Lung (tissue), 11 donors: ENCODE measurements at regions not wholly inside any gene's neighbourhood (a gene's known extent, or its start where the extent isn't known, plus 50 kb on each side); places are given as distances from the start of the nearest gene placed in this dataset.

Experiments
- ATAC-seq: fragments of 200-7000 bp; cut with Tn5 transposase; one replicate; pipeline ENCODE4 v1.9.1; 2020; ENCODE audit warnings: moderate number of reproducible peaks; ENCODE audit not compliant: insufficient read depth, low FRiP score
- DNase-seq, 3 donors: peaks; one replicate each; pipeline ENCODE4 v3.0.0-alpha.2; 2013 to 2017
- H3K27ac ChIP-seq, 2 donors: one replicate each; pipeline ENCODE4 v1.5.1; 2013; ENCODE audit warnings: mild to moderate bottlenecking in 2 of 2, moderate library complexity in 2 of 2, control low read depth in 1 of 2, inconsistent platforms in 1 of 2, low read depth in 1 of 2, low read length in 1 of 2
- H3K27me3 ChIP-seq, 3 donors: one replicate each; pipeline ENCODE4 v1.5.1; 2013; ENCODE audit warnings: low read length in 2 of 3; ENCODE audit not compliant: control insufficient read depth in 3 of 3, insufficient read depth in 3 of 3
- H3K36me3 ChIP-seq, 4 donors: one replicate each; pipeline ENCODE4 v1.5.1; 2013; ENCODE audit warnings: low read length in 4 of 4, mild to moderate bottlenecking in 1 of 4, moderate library complexity in 1 of 4; ENCODE audit not compliant: control insufficient read depth in 4 of 4, insufficient read depth in 4 of 4
- H3K4me1 ChIP-seq, 5 donors: one replicate each; pipeline ENCODE4 v1.5.1; 2013; ENCODE audit warnings: low read length in 5 of 5, mild to moderate bottlenecking in 2 of 5, moderate library complexity in 1 of 5; ENCODE audit not compliant: control insufficient read depth in 5 of 5, insufficient read depth in 5 of 5
- H3K4me3 ChIP-seq: one replicate; pipeline ENCODE4 v1.5.1; 2013; ENCODE audit warnings: mild to moderate bottlenecking, control low read depth, moderate library complexity
- H3K9ac ChIP-seq, 2 donors: one replicate each; pipeline ENCODE4 v1.5.1; 2013; ENCODE audit warnings: low read length in 2 of 2, control low read depth in 1 of 2; ENCODE audit not compliant: insufficient read depth in 1 of 2
- H3K9me3 ChIP-seq, 4 donors: one replicate each; pipeline ENCODE4 v1.5.1; 2013; ENCODE audit warnings: low read length in 3 of 4, mild to moderate bottlenecking in 1 of 4, moderate library complexity in 1 of 4; ENCODE audit not compliant: control insufficient read depth in 4 of 4, insufficient read depth in 3 of 4
- CTCF ChIP-seq: IDR thresholded peaks from 2 replicates; pipeline ENCODE4 v1.5.1; 2012; ENCODE audit warnings: mild to moderate bottlenecking; ENCODE audit errors: control extremely low read depth, extremely low read depth
- WGBS, 2 donors: extraction: QIAGEN DNeasy Blood & Tissue Kit; methylation state at CpG; one replicate each; pipeline ENCODE4 v1.1.7; 2013; 5-methylcytosine and 5-hydroxymethylcytosine counted together
- donor health status: control.
- donor health status: control.
- donor health status: Bipolar disorder and iron deficiency.
- donor health status: healthy.
- donor health status: DM: yes; HTN: yes; CAD: no.

GRCh38 chr5:152331006-152331405 is 74.1 kb downstream of the NMUR2 start:
- Histone ChIP-seq H3K9me3 (no peaks in the 10 kb centered on the region), H3K4me1 (no peaks in the 10 kb centered on the region), H3K36me3 (no peaks in the 10 kb centered on the region), H3K9ac (no peak overlapping the region), H3K27ac (no peak overlapping the region), H3K4me3 (no peak overlapping the region), H3K27me3 (no peaks in the 10 kb centered on the region)
- WGBS, 2 donors, result 62 to 88% methylated on average over 2 of the region's 2 CpGs
- ATAC-seq (no peak), DNase-seq (peak in 1 of 3 donors; percentile 10)
- no peak for TF ChIP-seq CTCF

- 84 to 85% methylated on average over 5 of the region's 5 CpGs for WGBS, 2 donors
- ATAC-seq, result no peak
Measured at GRCh38 chr5:152329761-152330283, 75.3 kb downstream of the NMUR2 start.

GRCh38 chr5:152329207-152329606 is 75.9 kb downstream of the NMUR2 start:
- peak overlapping the region in 1 of 2 donors; percentile 65 for H3K27ac ChIP-seq
- H3K9ac ChIP-seq, result no peak overlapping the region
- no peak for TF ChIP-seq CTCF
- peaks cover 0 to 3% (median 0%) of the 10 kb centered on the region in 4 donors for H3K9me3 ChIP-seq
- ATAC-seq (no peak), DNase-seq (peak in 1 of 3 donors; percentile 5)
- H3K4me1 ChIP-seq, result no peaks in the 10 kb centered on the region
- H3K36me3 ChIP-seq, result no peaks in the 10 kb centered on the region
- H3K4me3 ChIP-seq, result no peak overlapping the region
- 47 to 58% methylated on average over 5 of the region's 5 CpGs for WGBS, 2 donors
- H3K27me3 ChIP-seq, result no peaks in the 10 kb centered on the region

More at GRCh38 chr5:152329761-152330283, 75.3 kb downstream of the NMUR2 start:
- Histone ChIP-seq H3K9me3 (no peaks in the 10 kb centered on the region), H3K27ac (peak overlapping the region in 1 of 2 donors; percentile 65), H3K27me3 (no peaks in the 10 kb centered on the region), H3K4me3 (no peak overlapping the region), H3K9ac (no peak overlapping the region), H3K36me3 (no peaks in the 10 kb centered on the region), H3K4me1 (no peaks in the 10 kb centered on the region)
- TF ChIP-seq CTCF, result no peak
- DNase-seq, result no peak

GRCh38 chr5:152315942-152316341 is 89.1 kb downstream of the NMUR2 start:
- ATAC-seq (no peak), DNase-seq (no peak)
- H3K4me1 ChIP-seq, result peaks cover 0 to 6% (median 0%) of the 10 kb centered on the region in 5 donors
- no peak overlapping the region for H3K27ac ChIP-seq
- TF ChIP-seq CTCF, result no peak
- peaks cover 0 to 1% (median 0%) of the 10 kb centered on the region in 4 donors for H3K9me3 ChIP-seq
- H3K27me3 ChIP-seq, result no peaks in the 10 kb centered on the region
- H3K9ac ChIP-seq, result no peak overlapping the region
- 79 to 88% methylated on average over 4 of the region's 4 CpGs for WGBS, 2 donors
- H3K4me3 ChIP-seq, result no peak overlapping the region
- no peaks in the 10 kb centered on the region for H3K36me3 ChIP-seq
